ENCODE measurements at regions not wholly inside any gene's neighbourhood (a gene's known extent, or its start where the extent isn't known, plus 50 kb on each side); places are given as distances from the start of the nearest gene placed in this dataset.

DNA sequence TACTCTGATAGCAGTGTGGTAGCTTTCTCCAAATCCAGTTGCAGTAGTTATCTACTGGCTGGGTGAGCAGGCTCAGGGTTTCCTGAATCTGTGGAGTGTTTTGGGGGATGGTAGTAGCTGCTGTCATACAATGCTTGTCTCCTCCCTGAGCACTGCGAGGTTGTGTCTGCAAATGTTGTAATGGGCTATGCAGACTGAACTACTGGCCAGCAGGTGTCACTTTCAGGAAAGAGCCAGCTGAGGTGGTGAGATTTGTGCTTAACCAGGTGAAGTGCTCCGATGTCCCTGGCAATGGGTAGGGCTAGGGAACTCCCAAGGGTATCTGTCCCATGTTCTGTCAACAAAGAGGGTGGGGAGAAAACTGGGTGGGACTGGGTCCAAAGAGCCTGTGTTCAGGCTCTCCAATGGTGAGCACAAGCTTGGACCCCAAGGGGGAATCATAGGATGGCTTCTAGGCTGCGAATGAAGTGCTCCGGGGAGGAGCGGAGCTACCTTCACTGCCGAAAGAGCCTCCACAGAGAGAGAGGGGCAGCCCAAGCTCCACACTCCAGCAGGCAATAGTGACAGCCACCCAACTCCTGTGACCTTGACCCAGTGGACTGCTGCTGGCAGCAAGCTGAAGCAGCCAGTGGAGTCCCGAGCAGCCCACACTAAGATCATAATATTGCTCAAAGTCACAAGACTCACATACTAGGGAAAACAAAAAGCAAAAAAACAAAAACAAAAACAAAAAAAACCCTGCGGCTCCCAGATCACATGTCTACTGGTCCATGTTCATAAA, 1324.0 kb upstream of the USP15 start:
- Histone ChIP-seq H3K4me3 (ENCODE audit: low read length) (no peak overlapping the region), H3K9me3 (ENCODE audit: low read length) (peaks cover 9% of the 10 kb centered on the region)

DNA sequence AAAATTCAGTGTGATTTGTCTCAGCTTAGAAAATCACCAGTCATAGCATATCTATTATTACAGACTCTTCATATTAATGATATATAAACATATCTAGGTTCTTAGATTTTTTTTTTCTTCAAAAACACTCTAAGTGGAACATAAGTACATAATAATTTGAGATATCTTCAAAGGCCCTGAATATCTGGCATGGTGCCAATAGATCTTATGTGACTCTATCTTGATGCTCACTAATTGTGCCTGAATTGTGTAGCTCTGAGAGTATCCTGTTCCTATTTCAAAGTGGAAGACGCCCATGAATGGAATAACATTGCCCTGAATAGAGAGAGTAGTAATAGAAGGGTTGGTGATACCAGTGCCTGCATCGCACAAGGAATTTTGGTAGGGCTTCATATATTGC, 1312.7 kb upstream of the USP15 start:
- no peak overlapping the region for H2AFZ ChIP-seq (ENCODE audit: low read depth, low read length)
- no peak for TF ChIP-seq EP300 (conservative IDR thresholded peaks at IDR 0.05; ENCODE audit: poor library complexity, severe bottlenecking)
- TF ChIP-seq, protein P1, sequence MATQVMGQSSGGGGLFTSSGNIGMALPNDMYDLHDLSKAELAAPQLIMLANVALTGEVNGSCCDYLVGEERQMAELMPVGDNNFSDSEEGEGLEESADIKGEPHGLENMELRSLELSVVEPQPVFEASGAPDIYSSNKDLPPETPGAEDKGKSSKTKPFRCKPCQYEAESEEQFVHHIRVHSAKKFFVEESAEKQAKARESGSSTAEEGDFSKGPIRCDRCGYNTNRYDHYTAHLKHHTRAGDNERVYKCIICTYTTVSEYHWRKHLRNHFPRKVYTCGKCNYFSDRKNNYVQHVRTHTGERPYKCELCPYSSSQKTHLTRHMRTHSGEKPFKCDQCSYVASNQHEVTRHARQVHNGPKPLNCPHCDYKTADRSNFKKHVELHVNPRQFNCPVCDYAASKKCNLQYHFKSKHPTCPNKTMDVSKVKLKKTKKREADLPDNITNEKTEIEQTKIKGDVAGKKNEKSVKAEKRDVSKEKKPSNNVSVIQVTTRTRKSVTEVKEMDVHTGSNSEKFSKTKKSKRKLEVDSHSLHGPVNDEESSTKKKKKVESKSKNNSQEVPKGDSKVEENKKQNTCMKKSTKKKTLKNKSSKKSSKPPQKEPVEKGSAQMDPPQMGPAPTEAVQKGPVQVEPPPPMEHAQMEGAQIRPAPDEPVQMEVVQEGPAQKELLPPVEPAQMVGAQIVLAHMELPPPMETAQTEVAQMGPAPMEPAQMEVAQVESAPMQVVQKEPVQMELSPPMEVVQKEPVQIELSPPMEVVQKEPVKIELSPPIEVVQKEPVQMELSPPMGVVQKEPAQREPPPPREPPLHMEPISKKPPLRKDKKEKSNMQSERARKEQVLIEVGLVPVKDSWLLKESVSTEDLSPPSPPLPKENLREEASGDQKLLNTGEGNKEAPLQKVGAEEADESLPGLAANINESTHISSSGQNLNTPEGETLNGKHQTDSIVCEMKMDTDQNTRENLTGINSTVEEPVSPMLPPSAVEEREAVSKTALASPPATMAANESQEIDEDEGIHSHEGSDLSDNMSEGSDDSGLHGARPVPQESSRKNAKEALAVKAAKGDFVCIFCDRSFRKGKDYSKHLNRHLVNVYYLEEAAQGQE (IDR thresholded peaks at IDR 0.05; ENCODE audit: borderline replicate concordance), result no peak
- no peak for TF ChIP-seq TAF1 (IDR thresholded peaks at IDR 0.05; ENCODE audit: low read depth)
- TF ChIP-seq, protein P2, sequence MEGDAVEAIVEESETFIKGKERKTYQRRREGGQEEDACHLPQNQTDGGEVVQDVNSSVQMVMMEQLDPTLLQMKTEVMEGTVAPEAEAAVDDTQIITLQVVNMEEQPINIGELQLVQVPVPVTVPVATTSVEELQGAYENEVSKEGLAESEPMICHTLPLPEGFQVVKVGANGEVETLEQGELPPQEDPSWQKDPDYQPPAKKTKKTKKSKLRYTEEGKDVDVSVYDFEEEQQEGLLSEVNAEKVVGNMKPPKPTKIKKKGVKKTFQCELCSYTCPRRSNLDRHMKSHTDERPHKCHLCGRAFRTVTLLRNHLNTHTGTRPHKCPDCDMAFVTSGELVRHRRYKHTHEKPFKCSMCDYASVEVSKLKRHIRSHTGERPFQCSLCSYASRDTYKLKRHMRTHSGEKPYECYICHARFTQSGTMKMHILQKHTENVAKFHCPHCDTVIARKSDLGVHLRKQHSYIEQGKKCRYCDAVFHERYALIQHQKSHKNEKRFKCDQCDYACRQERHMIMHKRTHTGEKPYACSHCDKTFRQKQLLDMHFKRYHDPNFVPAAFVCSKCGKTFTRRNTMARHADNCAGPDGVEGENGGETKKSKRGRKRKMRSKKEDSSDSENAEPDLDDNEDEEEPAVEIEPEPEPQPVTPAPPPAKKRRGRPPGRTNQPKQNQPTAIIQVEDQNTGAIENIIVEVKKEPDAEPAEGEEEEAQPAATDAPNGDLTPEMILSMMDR (IDR thresholded peaks at IDR 0.05; ENCODE audit: poor library complexity, severe bottlenecking), result no peak
- no peaks in the 10 kb centered on the region for H3F3A ChIP-seq (ENCODE audit: insufficient read depth, low read length, poor library complexity, severe bottlenecking)
- H3K36me3 ChIP-seq (ENCODE audit: insufficient read depth, low read length), result no peaks in the 10 kb centered on the region
- no peak overlapping the region for H3K4me2 ChIP-seq (ENCODE audit: low read length)
- no peak overlapping the region for H3K27ac ChIP-seq (ENCODE audit: low read length)
- no peaks in the 10 kb centered on the region for H4K20me1 ChIP-seq (ENCODE audit: insufficient read depth)
- H3K9me2 ChIP-seq (ENCODE audit: insufficient read depth, low read length), result no peaks in the 10 kb centered on the region
- H3K79me2 ChIP-seq (replicated peaks; ENCODE audit: insufficient read depth, low read length), result no peaks in the 10 kb centered on the region
- no peaks in the 10 kb centered on the region for H3K27me3 ChIP-seq (ENCODE audit: insufficient read depth, low read depth, low read length)
- no peak overlapping the region for H3K9ac ChIP-seq (ENCODE audit: low read length)
- H3K9me3 ChIP-seq (ENCODE audit: low read length), result no peaks in the 10 kb centered on the region
- no peak overlapping the region for H3K4me3 ChIP-seq (ENCODE audit: low read length)

More for the DNA sequence above, 1324.0 kb upstream of the USP15 start:
- Histone ChIP-seq H4K20me1 (ENCODE audit: insufficient read depth) (no peaks in the 10 kb centered on the region), H3F3A (ENCODE audit: insufficient read depth, low read length, poor library complexity, severe bottlenecking) (no peaks in the 10 kb centered on the region), H3K27me3 (ENCODE audit: insufficient read depth, low read depth, low read length) (no peaks in the 10 kb centered on the region), H3K9ac (ENCODE audit: low read length) (no peak overlapping the region), H2AFZ (ENCODE audit: low read depth, low read length) (no peak overlapping the region), H3K36me3 (ENCODE audit: insufficient read depth, low read length) (no peaks in the 10 kb centered on the region), H3K9me2 (ENCODE audit: insufficient read depth, low read length) (no peaks in the 10 kb centered on the region), H3K4me2 (ENCODE audit: low read length) (no peak overlapping the region), H3K27ac (ENCODE audit: low read length) (no peak overlapping the region), H3K79me2 (replicated peaks; ENCODE audit: insufficient read depth, low read length) (no peaks in the 10 kb centered on the region)
- TF ChIP-seq SMC3 (conservative IDR thresholded peaks at IDR 0.05; ENCODE audit: poor library complexity) (no peak), EZH2 (IDR thresholded peaks at IDR 0.05; ENCODE audit: borderline replicate concordance, insufficient read depth, low read length, poor library complexity, severe bottlenecking) (no peak), POLR2AphosphoS5 (IDR thresholded peaks at IDR 0.05) (no peak), EP300 (conservative IDR thresholded peaks at IDR 0.05; ENCODE audit: poor library complexity, severe bottlenecking) (no peak), RAD21 (conservative IDR thresholded peaks at IDR 0.05) (no peak), TAF1 (IDR thresholded peaks at IDR 0.05; ENCODE audit: low read depth) (no peak), MXI1 (conservative IDR thresholded peaks at IDR 0.05; ENCODE audit: poor library complexity, severe bottlenecking) (no peak)
- TF ChIP-seq, protein P2 (IDR thresholded peaks at IDR 0.05; ENCODE audit: poor library complexity, severe bottlenecking), result no peak
- TF ChIP-seq, protein P1 (IDR thresholded peaks at IDR 0.05; ENCODE audit: borderline replicate concordance), result no peak

All from neural cell (in vitro differentiated cells).